GM12878 (cell line): ENCODE measurements at regions not wholly inside any gene's neighbourhood (a gene's known extent, or its start where the extent isn't known, plus 50 kb on each side); places are given as distances from the start of the nearest gene placed in this dataset.

ENCODE experiments used
- ATAC-seq: fragments of 200-7000 bp; cut with Tn5 transposase; 3 replicates; pipeline ENCODE4 v1.9.1; 2020; ENCODE audit warnings: mild to moderate bottlenecking, moderate library complexity
- BruUV-seq: library from RNA; stranded (reverse); fragments of 400-500 nt; replicated peaks from 2 replicates; lab custom pipeline; 2021; lab: Mats Ljungman, UMichigan
- CTCF ChIA-PET: fragments of 300-600 bp; sonication (Branson Sonifier 250); formaldehyde crosslinking; extraction: SDS; loops from one replicate; lab custom pipeline; 2021; ENCODE audit warnings: inconsistent platforms; lab: Yijun Ruan, JAX
- POLR2A ChIA-PET: fragments of 350-600 bp; formaldehyde crosslinking; extraction: SDS; loops from one replicate; lab custom pipeline; 2021; ENCODE audit warnings: inconsistent platforms; lab: Charles Lee
- RAD21 ChIA-PET: fragments of 300-600 bp; sonication (Branson Sonifier 250); formaldehyde crosslinking; loops from one replicate; lab custom pipeline; 2023; ENCODE audit warnings: antibody characterized with exemption; ENCODE audit not compliant: unreplicated experiment; lab: Charles Lee
- SMC1A ChIA-PET: fragments of 300-600 bp; sonication (Branson Sonifier 250); formaldehyde crosslinking; loops from one replicate; lab custom pipeline; 2023; ENCODE audit not compliant: unreplicated experiment, uncharacterized antibody; lab: Charles Lee
- DNase-seq: peaks from one replicate; pipeline ENCODE4 v3.0.0-alpha.2; 2011; ENCODE audit warnings: low read depth, low spot score
- FAIRE-seq: peaks from 3 replicates; lab custom pipeline; 2011; peaks lifted over from hg19 to GRCh38; lab: Jason Lieb, UNC
- H2AFZ ChIP-seq: 2 replicates; pipeline ENCODE4 v1.6.0; 2011; ENCODE audit warnings: low read depth, low read length, control low read depth; ENCODE audit not compliant: control insufficient read depth
- H3K27ac ChIP-seq: 2 replicates; pipeline ENCODE4 v1.5.1; 2011; ENCODE audit warnings: control low read depth; ENCODE audit not compliant: control insufficient read depth, insufficient read depth
- H3K27me3 ChIP-seq, 2 experiments: replicated peaks in 1 of 2; 2 replicates each; pipeline versions ENCODE4 v1.6.0 to v1.6.1; 2011; ENCODE audit warnings: low read length in 1 of 2; ENCODE audit not compliant: control insufficient read depth in 2 of 2, insufficient read depth in 2 of 2
- H3K36me3 ChIP-seq, 2 experiments: 2 replicates each; pipeline ENCODE4 v1.5.1; 2011; ENCODE audit warnings: low read length in 1 of 2; ENCODE audit not compliant: control insufficient read depth in 2 of 2, insufficient read depth in 2 of 2
- H3K4me1 ChIP-seq: 2 replicates; pipeline ENCODE4 v1.6.1; 2011; ENCODE audit warnings: mild to moderate bottlenecking, low read length, moderate library complexity, mixed read lengths; ENCODE audit not compliant: control insufficient read depth, insufficient read depth
- H3K4me2 ChIP-seq: 2 replicates; pipeline ENCODE4 v1.6.0; 2011; ENCODE audit warnings: control low read depth; ENCODE audit not compliant: control insufficient read depth, insufficient read depth
- H3K4me3 ChIP-seq: fragments of 200-600 bp; sonication (generic); 2 replicates; pipeline ENCODE4 v1.5.1; 2016
- H3K79me2 ChIP-seq: 2 replicates; pipeline ENCODE4 v1.6.0; 2011; ENCODE audit warnings: low read length; ENCODE audit not compliant: control insufficient read depth, insufficient read depth
- H3K9ac ChIP-seq: 2 replicates; pipeline ENCODE4 v1.8.0; 2011; ENCODE audit warnings: low read length, control low read depth, mixed read lengths; ENCODE audit not compliant: control insufficient read depth, insufficient read depth
- H3K9me3 ChIP-seq: replicated peaks from 3 replicates; pipeline ENCODE4 v1.5.1; 2011; ENCODE audit warnings: mild to moderate bottlenecking, low read length; ENCODE audit not compliant: control insufficient read depth, insufficient read depth
- H4K20me1 ChIP-seq: 2 replicates; pipeline ENCODE4 v1.6.0; 2011; ENCODE audit not compliant: control insufficient read depth, insufficient read depth
- CBX3 ChIP-seq: fragments of 200-600 bp; sonication (generic); IDR thresholded peaks from 2 replicates; pipeline ENCODE4 v1.6.1; 2016; ENCODE audit warnings: low read depth, borderline replicate concordance
- CHD1 ChIP-seq: IDR thresholded peaks from 2 replicates; pipeline ENCODE4 v1.6.1; 2012; ENCODE audit warnings: low read depth, low read length, improper control_type of control experiment
- CHD2 ChIP-seq: IDR thresholded peaks from 2 replicates; pipeline ENCODE4 v1.6.1; 2011; ENCODE audit warnings: low read depth, low read length, improper control_type of control experiment, borderline replicate concordance
- E4F1 ChIP-seq: fragments of 450-650 bp; IDR thresholded peaks from 2 replicates; pipeline ENCODE4 v1.6.1; 2018; ENCODE audit warnings: borderline replicate concordance, mild to moderate bottlenecking; ENCODE audit not compliant: partially characterized antibody
- KAT2A ChIP-seq: conservative IDR thresholded peaks from 2 replicates; pipeline ENCODE4 v1.6.1; 2011; ENCODE audit warnings: low read depth, low read length; ENCODE audit not compliant: control insufficient read depth
- MTA3 ChIP-seq: IDR thresholded peaks from 2 replicates; pipeline ENCODE4 v1.6.1; 2012; ENCODE audit warnings: low read length, inconsistent platforms, borderline replicate concordance
- NR2C1 ChIP-seq: fragments of 450-650 bp; IDR thresholded peaks from 2 replicates; pipeline ENCODE4 v1.6.1; 2017; ENCODE audit warnings: antibody characterized with exemption, mild to moderate bottlenecking, moderate library complexity
- RAD21 ChIP-seq: IDR thresholded peaks from 2 replicates; pipeline ENCODE4 v1.6.1; 2011; ENCODE audit warnings: mild to moderate bottlenecking, low read depth, low read length, moderate library complexity; ENCODE audit not compliant: insufficient read depth
- RAD51 ChIP-seq: fragments of 450-650 bp; IDR thresholded peaks from 2 replicates; pipeline ENCODE4 v1.6.1; 2016; ENCODE audit warnings: moderate library complexity, mild to moderate bottlenecking, inconsistent platforms
- SMARCA5 ChIP-seq: fragments of 450-650 bp; IDR thresholded peaks from 2 replicates; pipeline ENCODE4 v1.6.1; 2017; ENCODE audit warnings: mild to moderate bottlenecking
- SMC3 ChIP-seq: IDR thresholded peaks from 2 replicates; pipeline ENCODE4 v1.6.1; 2011; ENCODE audit warnings: low read length, improper control_type of control experiment, borderline replicate concordance
- TCF12 ChIP-seq: IDR thresholded peaks from 2 replicates; pipeline ENCODE4 v1.6.1; 2011; ENCODE audit warnings: low read depth, mild to moderate bottlenecking, low read length
- WGBS: methylation state at CpG from one replicate; pipeline ENCODE4 v1.1.6; 2016; ENCODE audit warnings: low lambda C conversion rate; ENCODE audit not compliant: insufficient replicate concordance, insufficient coverage; ENCODE audit errors: missing lambda C conversion rate; 5-methylcytosine and 5-hydroxymethylcytosine counted together
- in situ Hi-C: fragments of 300-500 bp; cut with MboI; formaldehyde crosslinking; loops from 9 replicates; pipeline ENCODE4 v1.14.3; 2018; ENCODE audit warnings: mixed read lengths
- intact Hi-C: fragments of 100-400 bp; cut with micrococcal nuclease; formaldehyde crosslinking; loops from one replicate; pipeline ENCODE4 v1.14.2; 2022; ENCODE audit not compliant: unreplicated experiment
- TF ChIP-seq, protein P1 (sequence below): IDR thresholded peaks from 2 replicates; pipeline ENCODE4 v1.6.1; 2011; ENCODE audit warnings: borderline replicate concordance, low read depth, mild to moderate bottlenecking, moderate library complexity, low read length; ENCODE audit not compliant: insufficient read depth, poor library complexity, severe bottlenecking
- TF ChIP-seq, protein P2 (sequence below): fragments of 450-650 bp; IDR thresholded peaks from 2 replicates; pipeline ENCODE4 v1.6.1; 2018; ENCODE audit warnings: mild to moderate bottlenecking, low read depth, moderate library complexity; ENCODE audit not compliant: partially characterized antibody

DNA sequence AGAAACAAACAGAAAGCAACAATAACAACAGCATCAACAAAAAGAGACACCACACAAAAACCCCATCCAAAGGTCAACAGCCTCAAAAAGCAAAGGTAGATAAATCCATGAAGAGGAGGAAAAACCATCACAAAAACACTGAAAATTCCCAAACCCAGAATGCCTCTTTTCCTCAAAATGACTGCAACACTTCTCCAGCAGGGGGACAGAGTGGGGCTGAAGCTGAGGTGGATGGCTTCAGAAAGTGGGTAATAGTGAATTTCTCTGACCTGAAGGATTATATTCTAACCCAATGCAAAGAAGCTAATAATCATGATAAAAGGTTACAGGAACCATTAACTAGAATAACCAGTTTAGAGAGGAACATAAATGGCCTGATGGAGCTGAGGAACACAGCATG lies 888.2 kb downstream of the RAB28 start:
- ChIA-PET CTCF (no interaction called here), SMC1A (no interaction called here), RAD21 (no interaction called here), POLR2A (no interaction called here)
- H3K4me3 ChIP-seq: no peak overlapping the region
- TF ChIP-seq SMARCA5: no peak
- no peak for TF ChIP-seq RAD51
- TF ChIP-seq, protein P1, sequence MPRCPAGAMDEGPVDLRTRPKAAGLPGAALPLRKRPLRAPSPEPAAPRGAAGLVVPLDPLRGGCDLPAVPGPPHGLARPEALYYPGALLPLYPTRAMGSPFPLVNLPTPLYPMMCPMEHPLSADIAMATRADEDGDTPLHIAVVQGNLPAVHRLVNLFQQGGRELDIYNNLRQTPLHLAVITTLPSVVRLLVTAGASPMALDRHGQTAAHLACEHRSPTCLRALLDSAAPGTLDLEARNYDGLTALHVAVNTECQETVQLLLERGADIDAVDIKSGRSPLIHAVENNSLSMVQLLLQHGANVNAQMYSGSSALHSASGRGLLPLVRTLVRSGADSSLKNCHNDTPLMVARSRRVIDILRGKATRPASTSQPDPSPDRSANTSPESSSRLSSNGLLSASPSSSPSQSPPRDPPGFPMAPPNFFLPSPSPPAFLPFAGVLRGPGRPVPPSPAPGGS: no peak
- TF ChIP-seq RAD21: no peak
- TF ChIP-seq CHD1: no peak
- in situ Hi-C loops (no loop called here), intact Hi-C loops (no loop called here)
- no peak overlapping the region for H2AFZ ChIP-seq
- H3K9ac ChIP-seq: no peak overlapping the region
- no peaks in the 10 kb centered on the region for H3K36me3 ChIP-seq
- DNase-seq (no peak), ATAC-seq (no peak), FAIRE-seq (no peak)
- H3K27me3 ChIP-seq: no peaks in the 10 kb centered on the region
- H3K9me3 ChIP-seq: no peaks in the 10 kb centered on the region
- no peak overlapping the region for H3K27ac ChIP-seq
- no TSS peak for BruUV-seq
- H3K4me1 ChIP-seq: no peaks in the 10 kb centered on the region
- H3K79me2 ChIP-seq: no peaks in the 10 kb centered on the region
- no peaks in the 10 kb centered on the region for H4K20me1 ChIP-seq
- H3K4me2 ChIP-seq: no peak overlapping the region

GRCh38 chr4:12595489-12595888 lies 888.7 kb downstream of the RAB28 start:
- intact Hi-C loops: no loop called here
- no peak for ATAC-seq
- POLR2A ChIA-PET: no interaction called here
- no peak overlapping the region for H3K9ac ChIP-seq
- H3K4me3 ChIP-seq: no peak overlapping the region
- TF ChIP-seq E4F1 (no peak), TCF12 (no peak), CHD2 (no peak), MTA3 (no peak), KAT2A (no peak), CBX3 (no peak), NR2C1 (no peak), SMC3 (no peak)
- TF ChIP-seq, protein P2, sequence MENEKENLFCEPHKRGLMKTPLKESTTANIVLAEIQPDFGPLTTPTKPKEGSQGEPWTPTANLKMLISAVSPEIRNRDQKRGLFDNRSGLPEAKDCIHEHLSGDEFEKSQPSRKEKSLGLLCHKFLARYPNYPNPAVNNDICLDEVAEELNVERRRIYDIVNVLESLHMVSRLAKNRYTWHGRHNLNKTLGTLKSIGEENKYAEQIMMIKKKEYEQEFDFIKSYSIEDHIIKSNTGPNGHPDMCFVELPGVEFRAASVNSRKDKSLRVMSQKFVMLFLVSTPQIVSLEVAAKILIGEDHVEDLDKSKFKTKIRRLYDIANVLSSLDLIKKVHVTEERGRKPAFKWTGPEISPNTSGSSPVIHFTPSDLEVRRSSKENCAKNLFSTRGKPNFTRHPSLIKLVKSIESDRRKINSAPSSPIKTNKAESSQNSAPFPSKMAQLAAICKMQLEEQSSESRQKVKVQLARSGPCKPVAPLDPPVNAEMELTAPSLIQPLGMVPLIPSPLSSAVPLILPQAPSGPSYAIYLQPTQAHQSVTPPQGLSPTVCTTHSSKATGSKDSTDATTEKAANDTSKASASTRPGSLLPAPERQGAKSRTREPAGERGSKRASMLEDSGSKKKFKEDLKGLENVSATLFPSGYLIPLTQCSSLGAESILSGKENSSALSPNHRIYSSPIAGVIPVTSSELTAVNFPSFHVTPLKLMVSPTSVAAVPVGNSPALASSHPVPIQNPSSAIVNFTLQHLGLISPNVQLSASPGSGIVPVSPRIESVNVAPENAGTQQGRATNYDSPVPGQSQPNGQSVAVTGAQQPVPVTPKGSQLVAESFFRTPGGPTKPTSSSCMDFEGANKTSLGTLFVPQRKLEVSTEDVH: no peak
- no peaks in the 10 kb centered on the region for H3K27me3 ChIP-seq
- no peaks in the 10 kb centered on the region for H3K36me3 ChIP-seq
- H3K9me3 ChIP-seq: no peaks in the 10 kb centered on the region
- no peak overlapping the region for H2AFZ ChIP-seq
- in situ Hi-C loops: no loop called here
- no peak for DNase-seq
- CTCF ChIA-PET: no interaction called here
- no peaks in the 10 kb centered on the region for H4K20me1 ChIP-seq
- H3K4me1 ChIP-seq: no peaks in the 10 kb centered on the region
- 13% methylated on average over 4 of the region's 4 CpGs for WGBS
- H3K27ac ChIP-seq: no peak overlapping the region
- no peaks in the 10 kb centered on the region for H3K79me2 ChIP-seq
- RAD21 ChIA-PET: no interaction called here
- FAIRE-seq: no peak
- SMC1A ChIA-PET: no interaction called here
- H3K4me2 ChIP-seq: no peak overlapping the region
- no TSS peak for BruUV-seq
